ENCODE measurements at regions not wholly inside any gene's neighbourhood (a gene's known extent, or its start where the extent isn't known, plus 50 kb on each side); places are given as distances from the start of the nearest gene placed in this dataset.
A peak's percentile ranks its signal among the peaks of the same experiment; 100 is the strongest.
"Not testable (repeated sequence)": the region's sequence is repeated elsewhere in the genome, so short reads cannot be mapped to it uniquely, and the experiment has no call there.

DNA sequence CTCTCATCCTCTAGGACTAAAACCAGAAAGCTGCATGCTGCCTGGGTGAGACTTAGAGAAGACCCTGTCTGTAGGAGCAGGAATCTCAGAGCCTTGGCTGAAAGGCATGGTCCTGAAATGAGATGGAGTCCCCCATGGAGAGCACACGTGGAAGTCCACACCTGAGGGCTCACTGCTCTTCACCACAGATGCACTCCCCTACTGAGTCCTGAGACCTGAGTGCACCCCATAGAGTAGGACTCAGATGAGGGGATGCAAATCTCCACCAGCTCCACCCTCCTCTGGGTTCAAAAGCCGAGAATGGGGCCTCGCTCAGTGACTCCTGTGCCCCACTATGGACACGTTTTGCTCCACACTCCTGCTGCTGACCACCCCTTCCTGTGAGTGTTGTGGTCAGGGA lies 171.4 kb upstream of the TP53TG3 start:
- DNase-seq; H3K9me3 ChIP-seq (ENCODE audit: control insufficient read depth, low read length); intact Hi-C loops (cut with DNase I); ATAC-seq; H3K27me3 ChIP-seq (ENCODE audit: control insufficient read depth, insufficient read depth); H3K4me1 ChIP-seq (ENCODE audit: control insufficient read depth, insufficient read depth, low read length); H3K27ac ChIP-seq (ENCODE audit: low read length); H3K4me3 ChIP-seq (ENCODE audit: low read length): not testable (repeated sequence)
- 52% methylated on average over 3 of the region's 4 CpGs for WGBS

DNA sequence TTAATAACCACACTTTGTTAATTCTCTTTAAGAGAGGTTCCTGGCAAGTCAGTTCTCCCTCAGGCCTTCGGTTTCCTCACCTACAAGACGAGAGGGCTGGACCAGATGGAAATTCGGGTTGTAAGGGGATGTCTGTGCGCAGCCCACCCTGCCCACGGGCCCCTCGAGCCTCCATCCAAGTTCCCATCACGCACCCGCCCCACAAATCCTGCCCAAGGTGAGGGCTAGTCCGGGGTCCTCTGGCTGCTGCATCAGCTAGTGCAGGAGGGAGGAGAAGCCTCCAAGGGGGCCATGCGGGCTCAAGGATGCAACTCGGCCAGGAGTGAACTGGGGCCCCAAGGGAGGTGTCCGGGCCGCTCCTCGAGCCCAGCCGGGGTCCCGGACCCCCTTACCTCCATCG lies 169.6 kb upstream of the TP53TG3 start:
- H3K27me3 ChIP-seq (ENCODE audit: control insufficient read depth, insufficient read depth); H3K4me1 ChIP-seq (ENCODE audit: control insufficient read depth, insufficient read depth, low read length); H3K27ac ChIP-seq (ENCODE audit: low read length); H3K9me3 ChIP-seq (ENCODE audit: control insufficient read depth, low read length); intact Hi-C loops (cut with DNase I); ATAC-seq; H3K4me3 ChIP-seq (ENCODE audit: low read length): not testable (repeated sequence)
- DNase-seq, result peak in 2 of 3 donors; percentile 4 to 6
- WGBS, result 66% methylated on average over 11 of the region's 17 CpGs

DNA sequence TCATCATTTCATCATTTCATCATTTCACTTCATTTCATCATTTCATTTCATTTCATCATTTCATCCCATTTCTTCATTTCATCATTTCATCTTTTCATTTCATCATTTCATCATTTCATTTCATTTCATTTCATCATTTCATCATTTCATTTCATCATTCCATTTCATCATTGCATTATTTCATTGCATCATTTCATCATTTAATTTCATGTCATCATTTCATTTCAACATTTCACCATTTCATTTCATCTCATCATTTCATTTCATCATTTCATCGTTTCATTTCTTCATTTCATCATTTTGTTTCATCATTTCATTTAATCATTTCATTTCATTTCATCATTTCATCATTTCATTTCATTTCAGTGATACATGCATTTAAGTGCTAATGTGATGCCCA lies 166.9 kb upstream of the TP53TG3 start:
- H3K9me3 ChIP-seq (ENCODE audit: control insufficient read depth, low read length); DNase-seq; intact Hi-C loops (cut with DNase I); H3K4me1 ChIP-seq (ENCODE audit: control insufficient read depth, insufficient read depth, low read length); H3K27ac ChIP-seq (ENCODE audit: low read length); ATAC-seq; H3K27me3 ChIP-seq (ENCODE audit: control insufficient read depth, insufficient read depth); H3K4me3 ChIP-seq (ENCODE audit: low read length): not testable (repeated sequence)
- 33% methylated on average over 1 of the region's 1 CpG for WGBS

DNA sequence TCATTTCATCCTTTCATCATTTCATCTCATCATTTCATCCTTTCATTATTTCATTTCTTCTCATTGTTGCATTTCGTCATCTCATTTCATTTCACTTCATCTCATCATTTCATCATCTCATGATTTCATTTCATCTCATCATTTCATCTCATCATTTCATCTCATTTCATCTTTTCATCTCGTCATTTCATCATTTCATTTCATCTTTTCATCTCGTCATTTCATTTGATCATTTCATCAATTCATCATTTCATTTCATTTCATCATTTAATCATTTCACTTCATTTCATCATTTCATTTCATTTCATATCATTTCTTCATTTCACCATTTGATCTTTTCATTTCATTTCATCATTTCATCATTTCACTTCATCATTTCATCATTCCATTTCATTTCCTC lies 131.3 kb upstream of the TP53TG3 start:
- intact Hi-C loops (cut with DNase I); H3K4me3 ChIP-seq (ENCODE audit: low read length); ATAC-seq; H3K27ac ChIP-seq (ENCODE audit: low read length); H3K9me3 ChIP-seq (ENCODE audit: control insufficient read depth, low read length); DNase-seq; H3K27me3 ChIP-seq (ENCODE audit: control insufficient read depth, insufficient read depth); H3K4me1 ChIP-seq (ENCODE audit: control insufficient read depth, insufficient read depth, low read length): not testable (repeated sequence)
- 66% methylated on average over 3 of the region's 3 CpGs for WGBS

DNA sequence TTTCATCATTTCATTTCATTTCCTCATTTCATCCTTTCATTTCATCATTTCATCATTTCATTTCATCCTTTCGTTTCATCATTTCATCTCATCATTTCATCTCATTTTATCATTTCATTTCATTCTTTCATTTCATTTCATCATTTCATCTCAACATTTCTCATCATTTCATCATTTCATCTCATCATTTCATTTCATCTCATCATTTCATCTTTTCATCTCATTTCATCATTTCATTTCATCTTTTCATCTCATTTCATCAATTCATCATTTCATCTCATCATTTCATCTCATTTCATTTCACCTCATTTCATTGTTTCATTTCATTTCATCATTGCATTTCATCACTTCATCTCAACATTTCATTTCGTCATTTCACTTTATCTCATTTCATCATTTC lies 129.7 kb upstream of the TP53TG3 start:
- WGBS, result 42% methylated on average over 2 of the region's 2 CpGs
- H3K4me3 ChIP-seq (ENCODE audit: low read length); H3K27me3 ChIP-seq (ENCODE audit: control insufficient read depth, insufficient read depth); H3K9me3 ChIP-seq (ENCODE audit: control insufficient read depth, low read length); ATAC-seq; intact Hi-C loops (cut with DNase I); DNase-seq; H3K4me1 ChIP-seq (ENCODE audit: control insufficient read depth, insufficient read depth, low read length); H3K27ac ChIP-seq (ENCODE audit: low read length): not testable (repeated sequence)
